Neuronal stem cell (in vitro differentiated cells): ENCODE measurements at regions not wholly inside any gene's neighbourhood (a gene's known extent, or its start where the extent isn't known, plus 50 kb on each side); places are given as distances from the start of the nearest gene placed in this dataset.

Source experiments
- DNase-seq: peaks from one replicate; pipeline ENCODE4 v3.0.0-alpha.2; 2013; ENCODE audit warnings: low spot score
- H2AFZ ChIP-seq: one replicate; pipeline ENCODE4 v1.6.1; 2013; ENCODE audit warnings: mild to moderate bottlenecking, low read length, inconsistent platforms
- H2AK5ac ChIP-seq: 2 replicates; pipeline ENCODE4 v1.6.1; 2013; ENCODE audit warnings: low read depth, mild to moderate bottlenecking, inconsistent platforms, low read length, moderate library complexity, mixed read lengths
- H2BK120ac ChIP-seq: 2 replicates; pipeline ENCODE4 v1.6.1; 2013; ENCODE audit warnings: low read depth, mild to moderate bottlenecking, inconsistent platforms, low read length, moderate library complexity, mixed read lengths
- H2BK12ac ChIP-seq: one replicate; pipeline ENCODE4 v1.6.1; 2013; ENCODE audit warnings: low read length, inconsistent platforms
- H2BK15ac ChIP-seq: 2 replicates; pipeline ENCODE4 v1.6.1; 2013; ENCODE audit warnings: mild to moderate bottlenecking, low read length, inconsistent platforms, mixed read lengths
- H2BK5ac ChIP-seq: one replicate; pipeline ENCODE4 v1.6.1; 2013; ENCODE audit warnings: inconsistent platforms, mild to moderate bottlenecking, low read length, moderate library complexity
- H3K14ac ChIP-seq: one replicate; pipeline ENCODE4 v1.6.1; 2013; ENCODE audit warnings: low read length, inconsistent platforms
- H3K18ac ChIP-seq: 2 replicates; pipeline ENCODE4 v1.6.1; 2013; ENCODE audit warnings: low read length, inconsistent platforms
- H3K23ac ChIP-seq: 2 replicates; pipeline ENCODE4 v1.6.1; 2013; ENCODE audit warnings: low read depth, mild to moderate bottlenecking, mixed read lengths, low read length, inconsistent platforms; ENCODE audit not compliant: poor library complexity
- H3K27ac ChIP-seq: replicated peaks from 3 replicates; pipeline ENCODE4 v1.5.1; 2013; ENCODE audit warnings: low read length, inconsistent platforms
- H3K27me3 ChIP-seq, 3 experiments: 2 replicates each; pipeline ENCODE4 v1.6.1; 2013; ENCODE audit warnings: low read length in 3 of 3, mild to moderate bottlenecking in 2 of 3, inconsistent platforms in 1 of 3, low read depth in 1 of 3, mixed read lengths in 1 of 3, moderate library complexity in 1 of 3; ENCODE audit not compliant: control insufficient read depth in 3 of 3, insufficient read depth in 3 of 3
- H3K36me3 ChIP-seq, 2 donors: replicated peaks in 1 of 2; 2 replicates each; pipeline ENCODE4 v1.6.1; 2013; ENCODE audit warnings: low read length in 2 of 2; ENCODE audit not compliant: control insufficient read depth in 2 of 2, insufficient read depth in 2 of 2
- H3K4ac ChIP-seq: 2 replicates; pipeline ENCODE4 v1.6.1; 2013; ENCODE audit warnings: inconsistent platforms, mild to moderate bottlenecking, low read length, moderate library complexity
- H3K4me1 ChIP-seq, 2 donors: 1 replicate in 1 of 2; 2 replicates in 1 of 2; pipeline ENCODE4 v1.6.1; 2013; ENCODE audit warnings: low read length in 2 of 2, low read depth in 1 of 2; ENCODE audit not compliant: control insufficient read depth in 2 of 2, insufficient read depth in 1 of 2
- H3K4me2 ChIP-seq: one replicate; pipeline ENCODE4 v1.6.1; 2013; ENCODE audit warnings: mild to moderate bottlenecking, low read length, inconsistent platforms; ENCODE audit not compliant: insufficient read depth, poor library complexity, severe bottlenecking
- H3K4me3 ChIP-seq, 2 donors: 2 replicates each; pipeline ENCODE4 v1.5.1; 2013; ENCODE audit warnings: low read length in 2 of 2, mild to moderate bottlenecking in 2 of 2, inconsistent platforms in 1 of 2, moderate library complexity in 1 of 2
- H3K79me1 ChIP-seq: one replicate; pipeline ENCODE4 v1.6.1; 2013; ENCODE audit warnings: low read depth, mild to moderate bottlenecking, inconsistent platforms, low read length, moderate library complexity
- H3K9ac ChIP-seq: one replicate; pipeline ENCODE4 v1.6.1; 2013; ENCODE audit warnings: mild to moderate bottlenecking, low read depth, low read length, inconsistent platforms; ENCODE audit not compliant: poor library complexity
- H3K9me3 ChIP-seq, 2 donors: replicated peaks in 1 of 2; 2 replicates each; pipeline versions ENCODE3 to v1.6.1; 2013; ENCODE audit warnings: low read length in 2 of 2, mild to moderate bottlenecking in 2 of 2, inconsistent platforms in 1 of 2, low read depth in 1 of 2, mixed read lengths in 1 of 2, moderate library complexity in 1 of 2; ENCODE audit not compliant: control insufficient read depth in 2 of 2, insufficient read depth in 1 of 2
- H4K8ac ChIP-seq: one replicate; pipeline ENCODE4 v1.6.1; 2013; ENCODE audit warnings: low read depth, mild to moderate bottlenecking, inconsistent platforms, low read length, moderate library complexity
- H4K91ac ChIP-seq: one replicate; pipeline ENCODE4 v1.6.1; 2013; ENCODE audit warnings: low read length, low read depth, mild to moderate bottlenecking, inconsistent platforms; ENCODE audit not compliant: poor library complexity
- WGBS, 2 donors: extraction: QIAGEN DNeasy Blood & Tissue Kit; methylation state at CpG; one replicate each; pipeline ENCODE4 v1.1.7; 2013; ENCODE audit warnings: missing lambda C conversion rate in 2 of 2, mixed read lengths in 1 of 2; ENCODE audit not compliant: insufficient read length in 2 of 2, insufficient replicate concordance in 1 of 2; ENCODE audit errors: extremely low coverage in 2 of 2; 5-methylcytosine and 5-hydroxymethylcytosine counted together

DNA sequence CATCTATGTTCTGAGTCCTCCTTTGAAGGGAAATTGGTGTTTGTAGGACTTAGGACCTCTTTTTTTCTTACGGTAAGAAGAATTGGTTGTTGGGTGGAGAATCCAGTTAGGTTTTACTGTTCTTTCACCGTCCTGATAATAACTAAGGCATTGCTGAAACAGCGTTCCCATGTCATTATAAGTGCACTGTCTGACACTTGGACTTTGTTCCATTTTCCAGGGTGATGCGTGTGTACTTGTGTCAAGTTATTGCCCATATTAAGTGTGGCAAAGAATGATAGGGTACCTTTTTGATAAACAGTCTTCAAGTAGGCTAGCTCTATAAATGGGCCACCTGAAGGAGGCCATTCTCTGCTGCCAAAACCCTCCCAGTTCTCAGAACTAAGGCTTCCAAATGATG is 119.7 kb downstream of the AASDH start:
- H3K9me3 ChIP-seq: no peaks in the 10 kb centered on the region
- H3K27ac ChIP-seq: no peak overlapping the region
- no peak overlapping the region for H2BK12ac ChIP-seq
- DNase-seq: no peak
- H3K4ac ChIP-seq: no peak overlapping the region
- no peak overlapping the region for H3K23ac ChIP-seq
- no peak overlapping the region for H3K9ac ChIP-seq
- H2AFZ ChIP-seq: no peak overlapping the region
- H3K27me3 ChIP-seq: no peaks in the 10 kb centered on the region
- no peak overlapping the region for H3K14ac ChIP-seq
- H3K4me1 ChIP-seq: peaks cover 0 to 3% of the 10 kb centered on the region in 2 donors
- WGBS, 2 donors: no CpG with 5 or more reads among the region's 4 CpGs
- H3K18ac ChIP-seq: no peak overlapping the region
- H2BK5ac ChIP-seq: no peak overlapping the region
- no peak overlapping the region for H3K4me3 ChIP-seq
- H4K91ac ChIP-seq: no peak overlapping the region
- H3K4me2 ChIP-seq: no peak overlapping the region
- H2BK15ac ChIP-seq: no peak overlapping the region
- H2AK5ac ChIP-seq: no peak overlapping the region
- no peak overlapping the region for H2BK120ac ChIP-seq
- peaks cover 2% of the 10 kb centered on the region for H3K79me1 ChIP-seq
- no peaks in the 10 kb centered on the region for H3K36me3 ChIP-seq
- no peak overlapping the region for H4K8ac ChIP-seq

DNA sequence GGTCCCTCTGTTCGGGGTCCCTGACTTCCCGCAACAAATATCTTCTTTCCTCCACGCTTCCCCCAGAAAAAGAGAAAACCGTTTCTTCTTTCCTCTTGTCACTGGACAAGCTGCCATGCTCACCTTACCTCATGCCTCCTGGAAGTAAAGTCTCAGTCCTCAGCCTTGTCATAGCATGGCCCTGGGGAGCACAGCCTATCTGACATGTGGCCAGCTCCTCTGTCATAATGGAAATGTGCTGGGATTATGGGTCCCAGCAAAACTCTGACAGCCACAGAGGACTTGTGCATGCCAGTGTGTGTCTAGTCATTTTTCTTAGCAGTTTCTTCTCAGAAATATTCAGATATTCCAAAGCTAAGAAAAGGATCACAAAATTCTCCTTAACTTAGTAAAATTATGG is 122.4 kb downstream of the AASDH start:
- no peaks in the 10 kb centered on the region for H3K9me3 ChIP-seq
- no peak for DNase-seq
- WGBS, 2 donors: no CpG with 5 or more reads among the region's 4 CpGs

DNA sequence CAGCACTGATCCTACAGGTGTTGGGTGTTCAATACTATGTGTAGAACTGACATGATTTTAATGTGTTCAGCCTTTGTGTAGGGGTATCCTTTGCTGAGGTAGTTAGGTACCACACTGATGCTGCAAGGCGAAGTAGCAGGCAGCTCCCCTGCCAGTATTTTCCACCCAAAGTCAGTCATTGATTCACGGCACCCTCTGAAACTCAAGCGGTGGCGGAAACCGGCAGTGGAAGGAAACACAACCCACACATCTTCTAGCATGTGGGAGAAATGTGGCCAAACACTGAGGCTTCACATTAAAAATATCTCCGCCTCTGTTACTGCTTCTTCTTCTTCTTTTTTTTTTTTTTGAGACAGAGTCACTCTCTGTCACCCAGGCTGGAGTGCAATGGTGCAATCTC is 126.3 kb downstream of the AASDH start:
- H2BK120ac ChIP-seq: no peak overlapping the region
- H4K8ac ChIP-seq: no peak overlapping the region
- H2BK15ac ChIP-seq: no peak overlapping the region
- H3K9me3 ChIP-seq: peaks cover 2 to 7% of the 10 kb centered on the region in 2 donors
- H3K27ac ChIP-seq: no peak overlapping the region
- no peak overlapping the region for H3K23ac ChIP-seq
- H3K27me3 ChIP-seq: no peaks in the 10 kb centered on the region
- H3K4me2 ChIP-seq: no peak overlapping the region
- no peak overlapping the region for H2BK12ac ChIP-seq
- H3K36me3 ChIP-seq: no peaks in the 10 kb centered on the region
- peaks cover 0 to 4% of the 10 kb centered on the region in 2 donors for H3K4me1 ChIP-seq
- H2AK5ac ChIP-seq: no peak overlapping the region
- no peak overlapping the region for H2AFZ ChIP-seq
- no peak overlapping the region for H3K4me3 ChIP-seq
- H3K4ac ChIP-seq: no peak overlapping the region
- no peak overlapping the region for H3K18ac ChIP-seq
- H3K9ac ChIP-seq: no peak overlapping the region
- H4K91ac ChIP-seq: no peak overlapping the region
- H3K14ac ChIP-seq: no peak overlapping the region
- H3K79me1 ChIP-seq: no peaks in the 10 kb centered on the region
- WGBS, 2 donors: no CpG with 5 or more reads among the region's 6 CpGs
- DNase-seq: no peak
- no peak overlapping the region for H2BK5ac ChIP-seq

More for the DNA sequence above, 122.4 kb downstream of the AASDH start:
- H3K27me3 ChIP-seq: no peaks in the 10 kb centered on the region
- no peak overlapping the region for H3K18ac ChIP-seq
- H2BK15ac ChIP-seq: no peak overlapping the region
- H4K8ac ChIP-seq: no peak overlapping the region
- H3K4ac ChIP-seq: no peak overlapping the region
- no peaks in the 10 kb centered on the region for H3K79me1 ChIP-seq
- no peak overlapping the region for H2BK5ac ChIP-seq
- H3K27ac ChIP-seq: no peak overlapping the region
- no peak overlapping the region for H3K14ac ChIP-seq
- H3K36me3 ChIP-seq: no peaks in the 10 kb centered on the region
- no peak overlapping the region for H3K23ac ChIP-seq
- H3K4me2 ChIP-seq: no peak overlapping the region
- no peak overlapping the region for H2AFZ ChIP-seq
- H2BK120ac ChIP-seq: no peak overlapping the region
- no peak overlapping the region for H2AK5ac ChIP-seq
- no peak overlapping the region for H3K9ac ChIP-seq
- no peak overlapping the region for H2BK12ac ChIP-seq
- peaks cover 0 to 3% of the 10 kb centered on the region in 2 donors for H3K4me1 ChIP-seq
- no peak overlapping the region for H4K91ac ChIP-seq
- H3K4me3 ChIP-seq: no peak overlapping the region

- Histone ChIP-seq H3K4ac (no peak overlapping the region), H2BK5ac (no peak overlapping the region), H2BK120ac (no peak overlapping the region), H3K18ac (no peak overlapping the region), H3K36me3 (no peaks in the 10 kb centered on the region), H3K4me3 (no peak overlapping the region), H3K4me2 (no peak overlapping the region), H4K91ac (no peak overlapping the region), H3K9ac (no peak overlapping the region), H3K23ac (no peak overlapping the region), H2BK15ac (no peak overlapping the region), H3K27me3 (no peaks in the 10 kb centered on the region), H3K4me1 (peaks cover 0 to 4% of the 10 kb centered on the region in 2 donors), H2BK12ac (no peak overlapping the region), H3K27ac (no peak overlapping the region), H2AK5ac (no peak overlapping the region), H3K79me1 (no peaks in the 10 kb centered on the region), H4K8ac (no peak overlapping the region), H3K9me3 (peaks cover 2 to 13% of the 10 kb centered on the region in 2 donors), H2AFZ (no peak overlapping the region), H3K14ac (no peak overlapping the region)
- no CpG with 5 or more reads among the region's 4 CpGs for WGBS, 2 donors
- no peak for DNase-seq
These were observed 127.0 kb downstream of the AASDH start for GRCh38 chr4:56260320-56260719.
